Neural cell (in vitro differentiated cells): ENCODE measurements at regions not wholly inside any gene's neighbourhood (a gene's known extent, or its start where the extent isn't known, plus 50 kb on each side); places are given as distances from the start of the nearest gene placed in this dataset.

Experiments used
- H2AFZ ChIP-seq: fragments of 200-600, 300-800 bp; sonication (generic), shearing (Covaris generic); 2 replicates; pipeline ENCODE4 v1.6.0; 2014; ENCODE audit warnings: low read depth, mild to moderate bottlenecking, antibody characterized with exemption, low read length, moderate library complexity
- H3F3A ChIP-seq: fragments of 200-600 bp; shearing (Covaris generic); 2 replicates; pipeline ENCODE4 v1.6.1; 2016; ENCODE audit warnings: mild to moderate bottlenecking, moderate library complexity, mixed read lengths, antibody characterized with exemption, low read length; ENCODE audit not compliant: insufficient read depth, poor library complexity, severe bottlenecking
- H3K27ac ChIP-seq: fragments of 200-600, 300-800 bp; sonication (generic), shearing (Covaris generic); 2 replicates; pipeline ENCODE4 v1.5.1; 2014; ENCODE audit warnings: mild to moderate bottlenecking, low read length, moderate library complexity
- H3K27me3 ChIP-seq: fragments of 300-800, 200-600 bp; sonication (generic), shearing (Covaris generic); 2 replicates; pipeline ENCODE4 v1.6.0; 2014; ENCODE audit warnings: mild to moderate bottlenecking, low read depth, low read length, moderate library complexity; ENCODE audit not compliant: insufficient read depth
- H3K36me3 ChIP-seq: fragments of 300-800, 200-600 bp; sonication (generic), shearing (Covaris generic); 2 replicates; pipeline ENCODE4 v1.5.1; 2014; ENCODE audit warnings: mild to moderate bottlenecking, antibody characterized with exemption, low read length, moderate library complexity; ENCODE audit not compliant: insufficient read depth
- H3K4me2 ChIP-seq: fragments of 300-800, 200-600 bp; sonication (generic), shearing (Covaris generic); 2 replicates; pipeline ENCODE4 v1.6.0; 2014; ENCODE audit warnings: mild to moderate bottlenecking, low read length
- H3K4me3 ChIP-seq: fragments of 300-800, 200-600 bp; sonication (generic), shearing (Covaris generic); 2 replicates; pipeline ENCODE4 v1.5.1; 2014; ENCODE audit warnings: mild to moderate bottlenecking, low read length, moderate library complexity
- H3K79me2 ChIP-seq: fragments of 200-600 bp; shearing (Covaris generic); replicated peaks from 2 replicates; pipeline ENCODE4 v1.6.0; 2014; ENCODE audit warnings: mild to moderate bottlenecking, low read length, moderate library complexity; ENCODE audit not compliant: insufficient read depth
- H3K9ac ChIP-seq: fragments of 300-800, 200-600 bp; sonication (generic), shearing (Covaris generic); 2 replicates; pipeline ENCODE4 v1.6.1; 2016; ENCODE audit warnings: mild to moderate bottlenecking, low read length, mixed read lengths
- H3K9me2 ChIP-seq: fragments of 200-600 bp; shearing (Covaris generic); 2 replicates; pipeline ENCODE4 v1.6.1; 2016; ENCODE audit warnings: mild to moderate bottlenecking, low read length, mixed read lengths; ENCODE audit not compliant: insufficient read depth
- H3K9me3 ChIP-seq: fragments of 200-600, 300-800 bp; sonication (generic), shearing (Covaris generic); 2 replicates; pipeline ENCODE4 v1.6.1; 2016; ENCODE audit warnings: mild to moderate bottlenecking, mixed run types, low read length, moderate library complexity, mixed read lengths
- H4K20me1 ChIP-seq: fragments of 200-600 bp; shearing (Covaris generic); 2 replicates; pipeline ENCODE4 v1.6.1; 2016; ENCODE audit warnings: mild to moderate bottlenecking, mixed run types; ENCODE audit not compliant: insufficient read depth
- EP300 ChIP-seq: fragments of 450-650 bp; conservative IDR thresholded peaks from 2 replicates; pipeline ENCODE4 v1.6.1; 2014; ENCODE audit warnings: antibody characterized with exemption, mild to moderate bottlenecking, moderate library complexity; ENCODE audit not compliant: poor library complexity, severe bottlenecking
- EZH2 ChIP-seq: fragments of 200-600, 300-800 bp; shearing (Covaris generic), sonication (generic); IDR thresholded peaks from 2 replicates; pipeline ENCODE4 v1.6.1; 2014; ENCODE audit warnings: antibody characterized with exemption, low read length, borderline replicate concordance, mild to moderate bottlenecking; ENCODE audit not compliant: insufficient read depth, poor library complexity, severe bottlenecking
- MXI1 ChIP-seq: fragments of 450-650 bp; conservative IDR thresholded peaks from 2 replicates; pipeline ENCODE4 v1.6.1; 2014; ENCODE audit warnings: antibody characterized with exemption, mild to moderate bottlenecking; ENCODE audit not compliant: poor library complexity, severe bottlenecking
- POLR2AphosphoS5 ChIP-seq: IDR thresholded peaks from 2 replicates; pipeline ENCODE4 v1.6.1; 2012
- RAD21 ChIP-seq: fragments of 450-650 bp; conservative IDR thresholded peaks from 2 replicates; pipeline ENCODE4 v1.6.1; 2014; ENCODE audit warnings: antibody characterized with exemption, mild to moderate bottlenecking, moderate library complexity
- SMC3 ChIP-seq: fragments of 450-650 bp; conservative IDR thresholded peaks from 2 replicates; pipeline ENCODE4 v1.6.1; 2014; ENCODE audit warnings: antibody characterized with exemption, mild to moderate bottlenecking, moderate library complexity; ENCODE audit not compliant: poor library complexity
- TAF1 ChIP-seq: IDR thresholded peaks from 2 replicates; pipeline ENCODE4 v1.6.1; 2012; ENCODE audit warnings: low read depth
- TF ChIP-seq, protein P1 (sequence below): IDR thresholded peaks from 2 replicates; pipeline ENCODE4 v1.6.1; 2012; ENCODE audit warnings: borderline replicate concordance
- TF ChIP-seq, protein P2 (sequence below): fragments of 450-650 bp; IDR thresholded peaks from 2 replicates; pipeline ENCODE4 v1.5.1; 2014; ENCODE audit warnings: antibody characterized with exemption, mild to moderate bottlenecking, moderate library complexity; ENCODE audit not compliant: poor library complexity, severe bottlenecking

DNA sequence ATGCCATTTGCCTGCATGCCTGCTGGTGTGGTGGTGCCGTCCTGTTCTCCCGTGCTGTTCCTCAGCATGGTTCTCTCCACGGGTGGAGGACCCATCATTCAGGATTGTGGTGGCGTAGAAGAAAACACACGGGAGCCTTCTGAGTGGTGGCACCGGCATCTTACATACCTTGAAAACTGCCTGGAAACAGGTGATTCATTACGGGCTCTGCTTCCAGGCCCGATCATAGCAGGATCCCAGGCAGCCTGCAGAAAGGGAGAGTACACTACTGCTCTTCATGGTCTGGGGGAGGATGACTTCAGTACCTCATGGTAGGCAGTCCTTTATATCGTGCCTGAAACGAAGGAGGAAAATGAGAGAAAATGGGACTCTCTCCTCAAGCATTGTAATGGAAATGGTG is 66.6 kb upstream of the KCNA5 start:
- no peaks in the 10 kb centered on the region for H3F3A ChIP-seq
- no peak overlapping the region for H3K27ac ChIP-seq
- TF ChIP-seq EP300, result no peak
- TF ChIP-seq MXI1, result no peak
- TF ChIP-seq EZH2, result no peak
- TF ChIP-seq RAD21, result no peak
- TF ChIP-seq, protein P1, sequence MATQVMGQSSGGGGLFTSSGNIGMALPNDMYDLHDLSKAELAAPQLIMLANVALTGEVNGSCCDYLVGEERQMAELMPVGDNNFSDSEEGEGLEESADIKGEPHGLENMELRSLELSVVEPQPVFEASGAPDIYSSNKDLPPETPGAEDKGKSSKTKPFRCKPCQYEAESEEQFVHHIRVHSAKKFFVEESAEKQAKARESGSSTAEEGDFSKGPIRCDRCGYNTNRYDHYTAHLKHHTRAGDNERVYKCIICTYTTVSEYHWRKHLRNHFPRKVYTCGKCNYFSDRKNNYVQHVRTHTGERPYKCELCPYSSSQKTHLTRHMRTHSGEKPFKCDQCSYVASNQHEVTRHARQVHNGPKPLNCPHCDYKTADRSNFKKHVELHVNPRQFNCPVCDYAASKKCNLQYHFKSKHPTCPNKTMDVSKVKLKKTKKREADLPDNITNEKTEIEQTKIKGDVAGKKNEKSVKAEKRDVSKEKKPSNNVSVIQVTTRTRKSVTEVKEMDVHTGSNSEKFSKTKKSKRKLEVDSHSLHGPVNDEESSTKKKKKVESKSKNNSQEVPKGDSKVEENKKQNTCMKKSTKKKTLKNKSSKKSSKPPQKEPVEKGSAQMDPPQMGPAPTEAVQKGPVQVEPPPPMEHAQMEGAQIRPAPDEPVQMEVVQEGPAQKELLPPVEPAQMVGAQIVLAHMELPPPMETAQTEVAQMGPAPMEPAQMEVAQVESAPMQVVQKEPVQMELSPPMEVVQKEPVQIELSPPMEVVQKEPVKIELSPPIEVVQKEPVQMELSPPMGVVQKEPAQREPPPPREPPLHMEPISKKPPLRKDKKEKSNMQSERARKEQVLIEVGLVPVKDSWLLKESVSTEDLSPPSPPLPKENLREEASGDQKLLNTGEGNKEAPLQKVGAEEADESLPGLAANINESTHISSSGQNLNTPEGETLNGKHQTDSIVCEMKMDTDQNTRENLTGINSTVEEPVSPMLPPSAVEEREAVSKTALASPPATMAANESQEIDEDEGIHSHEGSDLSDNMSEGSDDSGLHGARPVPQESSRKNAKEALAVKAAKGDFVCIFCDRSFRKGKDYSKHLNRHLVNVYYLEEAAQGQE, result no peak
- TF ChIP-seq SMC3, result no peak
- no peaks in the 10 kb centered on the region for H3K9me3 ChIP-seq
- H3K36me3 ChIP-seq, result no peaks in the 10 kb centered on the region
- H3K79me2 ChIP-seq, result no peaks in the 10 kb centered on the region
- no peak overlapping the region for H3K4me2 ChIP-seq
- no peak overlapping the region for H3K4me3 ChIP-seq
- H3K9ac ChIP-seq, result no peak overlapping the region
- no peaks in the 10 kb centered on the region for H3K9me2 ChIP-seq
- H2AFZ ChIP-seq, result no peak overlapping the region
- H4K20me1 ChIP-seq, result no peaks in the 10 kb centered on the region
- H3K27me3 ChIP-seq, result no peaks in the 10 kb centered on the region

DNA sequence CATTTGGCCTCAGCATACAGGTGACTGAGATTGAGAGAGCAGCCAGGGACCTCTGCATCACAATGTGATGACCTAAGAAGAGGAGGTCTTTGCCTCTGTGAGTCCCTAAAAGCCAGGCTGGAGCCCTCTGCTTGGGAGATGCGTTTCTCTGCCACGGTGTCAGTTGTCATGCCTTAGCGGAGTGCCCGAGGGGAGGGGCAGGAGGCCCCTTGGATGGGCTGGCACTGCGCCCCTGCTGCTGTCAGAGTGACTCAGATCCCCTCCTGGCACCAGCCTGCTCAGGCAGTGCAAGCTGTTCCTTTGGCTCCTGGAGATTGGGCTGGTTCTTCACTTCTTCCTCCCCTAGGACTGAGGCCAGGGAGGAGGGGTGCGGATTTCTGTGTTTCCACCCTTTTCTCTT is 64.9 kb upstream of the KCNA5 start:
- Histone ChIP-seq H3K27ac (no peak overlapping the region), H2AFZ (no peak overlapping the region)
- no peak for TF ChIP-seq EZH2
- TF ChIP-seq, protein P1, result no peak
- TF ChIP-seq RAD21, result no peak
- no peak for TF ChIP-seq SMC3
- TF ChIP-seq MXI1, result no peak
- no peak for TF ChIP-seq TAF1
- TF ChIP-seq POLR2AphosphoS5, result no peak
- TF ChIP-seq, protein P2, sequence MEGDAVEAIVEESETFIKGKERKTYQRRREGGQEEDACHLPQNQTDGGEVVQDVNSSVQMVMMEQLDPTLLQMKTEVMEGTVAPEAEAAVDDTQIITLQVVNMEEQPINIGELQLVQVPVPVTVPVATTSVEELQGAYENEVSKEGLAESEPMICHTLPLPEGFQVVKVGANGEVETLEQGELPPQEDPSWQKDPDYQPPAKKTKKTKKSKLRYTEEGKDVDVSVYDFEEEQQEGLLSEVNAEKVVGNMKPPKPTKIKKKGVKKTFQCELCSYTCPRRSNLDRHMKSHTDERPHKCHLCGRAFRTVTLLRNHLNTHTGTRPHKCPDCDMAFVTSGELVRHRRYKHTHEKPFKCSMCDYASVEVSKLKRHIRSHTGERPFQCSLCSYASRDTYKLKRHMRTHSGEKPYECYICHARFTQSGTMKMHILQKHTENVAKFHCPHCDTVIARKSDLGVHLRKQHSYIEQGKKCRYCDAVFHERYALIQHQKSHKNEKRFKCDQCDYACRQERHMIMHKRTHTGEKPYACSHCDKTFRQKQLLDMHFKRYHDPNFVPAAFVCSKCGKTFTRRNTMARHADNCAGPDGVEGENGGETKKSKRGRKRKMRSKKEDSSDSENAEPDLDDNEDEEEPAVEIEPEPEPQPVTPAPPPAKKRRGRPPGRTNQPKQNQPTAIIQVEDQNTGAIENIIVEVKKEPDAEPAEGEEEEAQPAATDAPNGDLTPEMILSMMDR, result no peak
- TF ChIP-seq EP300, result no peak

More for the DNA sequence above, 64.9 kb upstream of the KCNA5 start:
- Histone ChIP-seq H3K79me2 (no peaks in the 10 kb centered on the region), H3K9me2 (no peaks in the 10 kb centered on the region), H3K4me2 (no peak overlapping the region), H3F3A (no peaks in the 10 kb centered on the region), H3K4me3 (no peak overlapping the region), H3K27me3 (no peaks in the 10 kb centered on the region), H4K20me1 (no peaks in the 10 kb centered on the region), H3K9ac (no peak overlapping the region), H3K36me3 (no peaks in the 10 kb centered on the region), H3K9me3 (no peaks in the 10 kb centered on the region)
